B cell (primary cell): ENCODE measurements at regions not wholly inside any gene's neighbourhood (a gene's known extent, or its start where the extent isn't known, plus 50 kb on each side); places are given as distances from the start of the nearest gene placed in this dataset.

ENCODE experiments used
- ATAC-seq: fragments of 200-7000 bp; cut with Tn5 transposase; one replicate; pipeline ENCODE4 v1.10.0; 2021; ENCODE audit warnings: low read depth, mild to moderate bottlenecking, moderate number of reproducible peaks, moderate library complexity
- CTCF ChIA-PET: fragments of 350-600 bp; sonication (Branson Sonifier 250); formaldehyde crosslinking; loops from one replicate; lab custom pipeline; 2021; ENCODE audit warnings: antibody characterized with exemption, inconsistent platforms; lab: Charles Lee
- POLR2A ChIA-PET: fragments of 350-600 bp; sonication (Branson Sonifier 250); formaldehyde crosslinking; loops from one replicate; lab custom pipeline; 2021; ENCODE audit warnings: antibody characterized with exemption; lab: Charles Lee
- DNase-seq: peaks from one replicate; pipeline ENCODE4 v3.0.0; 2013
- H2AFZ ChIP-seq: 2 replicates; pipeline ENCODE4 v1.6.1; 2012; ENCODE audit warnings: mild to moderate bottlenecking, low read depth, low read length; ENCODE audit not compliant: insufficient read depth, poor library complexity, severe bottlenecking
- H3K27ac ChIP-seq, 2 donors: 1 replicate in 1 of 2; 2 replicates in 1 of 2; pipeline ENCODE4 v1.5.1; 2012 to 2013; ENCODE audit warnings: low read length in 2 of 2, mild to moderate bottlenecking in 2 of 2, moderate library complexity in 1 of 2
- H3K27me3 ChIP-seq, 4 experiments: fragments of 200-600 bp in 1 of 4; sonication (generic) in 1 of 4; replicated peaks in 1 of 4; 1 replicate in 2 of 4; 2 replicates in 2 of 4; pipeline versions ENCODE4 v1.6.1 to v1.7.0; 2013 to 2016; ENCODE audit warnings: low read length in 3 of 4, mild to moderate bottlenecking in 2 of 4, mixed read lengths in 1 of 4, moderate library complexity in 1 of 4; ENCODE audit not compliant: insufficient read depth in 4 of 4, control insufficient read depth in 3 of 4; ENCODE audit errors: control extremely low read depth in 1 of 4
- H3K36me3 ChIP-seq, 2 experiments: replicated peaks in 1 of 2; 1 replicate in 1 of 2; 2 replicates in 1 of 2; pipeline versions ENCODE4 v1.6.1 to v1.7.1; 2013; ENCODE audit warnings: low read length in 1 of 2; ENCODE audit not compliant: insufficient read depth in 2 of 2, control insufficient read depth in 1 of 2; ENCODE audit errors: control extremely low read depth in 1 of 2, extremely low read depth in 1 of 2
- H3K4me1 ChIP-seq, 2 donors: fragments of 200-600 bp in 1 of 2; sonication (generic) in 1 of 2; 1 replicate in 1 of 2; 2 replicates in 1 of 2; pipeline versions ENCODE4 v1.5.1 to v1.6.1; 2013 to 2017; ENCODE audit warnings: low read length in 2 of 2; ENCODE audit not compliant: control insufficient read depth in 2 of 2, insufficient read depth in 2 of 2
- H3K4me2 ChIP-seq: replicated peaks from 2 replicates; pipeline ENCODE3; 2012; ENCODE audit warnings: mild to moderate bottlenecking, low read depth, low read length; ENCODE audit not compliant: poor library complexity, severe bottlenecking
- H3K4me3 ChIP-seq, 5 experiments: fragments of 200-600 bp in 1 of 5; sonication (generic) in 1 of 5; 1 replicate in 3 of 5; 2 replicates in 2 of 5; pipeline versions ENCODE4 v1.5.1 to v1.7.0; 2011 to 2016; ENCODE audit warnings: low read length in 4 of 5, mild to moderate bottlenecking in 4 of 5, low read depth in 2 of 5, control low read depth in 1 of 5, moderate library complexity in 1 of 5; ENCODE audit not compliant: insufficient read depth in 1 of 5; ENCODE audit errors: control extremely low read depth in 1 of 5, extremely low read depth in 1 of 5
- H3K79me2 ChIP-seq: fragments of 200-600 bp; sonication (generic); one replicate; pipeline ENCODE4 v1.6.0; 2016; ENCODE audit warnings: low read length; ENCODE audit not compliant: control insufficient read depth, insufficient read depth
- H3K9ac ChIP-seq: fragments of 200-600 bp; sonication (generic); 2 replicates; pipeline ENCODE4 v1.6.1; 2017; ENCODE audit warnings: mild to moderate bottlenecking, low read length, moderate library complexity
- H3K9me3 ChIP-seq, 3 donors: one replicate each; pipeline versions ENCODE4 v1.6.1 to v1.7.1; 2013; ENCODE audit warnings: low read length in 2 of 3; ENCODE audit not compliant: control insufficient read depth in 2 of 3, insufficient read depth in 1 of 3; ENCODE audit errors: control extremely low read depth in 1 of 3
- H4K20me1 ChIP-seq: 2 replicates; pipeline ENCODE4 v1.6.0; 2012; ENCODE audit warnings: mild to moderate bottlenecking, low read length; ENCODE audit not compliant: insufficient read depth, control insufficient read depth, poor library complexity, severe bottlenecking
- H3K27ac Mint-ChIP-seq: one replicate; pipeline ENCODE4 v1.8.0; 2021; ENCODE audit warnings: mixed read lengths
- H3K27me3 Mint-ChIP-seq: one replicate; pipeline ENCODE4 v1.8.0; 2021; ENCODE audit warnings: mixed read lengths
- H3K4me1 Mint-ChIP-seq: one replicate; pipeline ENCODE4 v1.8.0; 2021; ENCODE audit warnings: mixed read lengths
- H3K4me3 Mint-ChIP-seq: one replicate; pipeline ENCODE4 v1.8.0; 2021; ENCODE audit warnings: mixed read lengths
- H3K9me3 Mint-ChIP-seq: one replicate; pipeline ENCODE4 v1.8.0; 2022; ENCODE audit warnings: mixed read lengths; ENCODE audit not compliant: insufficient read depth
- CTCF ChIP-seq: fragments of 200-600 bp; IDR thresholded peaks from one replicate; pipeline ENCODE4 v1.8.0; 2022; ENCODE audit warnings: antibody characterized with exemption, mild to moderate bottlenecking
- EZH2 ChIP-seq: IDR thresholded peaks from 2 replicates; pipeline ENCODE4 v1.6.1; 2012; ENCODE audit warnings: borderline replicate concordance, low read depth, mild to moderate bottlenecking, moderate library complexity, low read length; ENCODE audit not compliant: insufficient read depth, poor library complexity, severe bottlenecking
- WGBS: methylation state at CpG from one replicate; pipeline ENCODE4 v1.1.5; 2013; ENCODE audit warnings: missing lambda C conversion rate; ENCODE audit not compliant: insufficient coverage; 5-methylcytosine and 5-hydroxymethylcytosine counted together
- intact Hi-C: fragments of 100-400 bp; cut with micrococcal nuclease; formaldehyde crosslinking; loops from one replicate; pipeline ENCODE4 v1.10.0; 2022

- no peaks in the 10 kb centered on the region for H3K27me3 Mint-ChIP-seq
- no peak overlapping the region for H2AFZ ChIP-seq
- DNase-seq (no peak), ATAC-seq (no peak)
- no peaks in the 10 kb centered on the region for H3K36me3 ChIP-seq
- no peak for TF ChIP-seq EZH2
- TF ChIP-seq CTCF = no peak
- H3K4me1 Mint-ChIP-seq = no peaks in the 10 kb centered on the region
- no peak overlapping the region for H3K4me3 Mint-ChIP-seq
- no peak overlapping the region for H3K27ac ChIP-seq
- 83% methylated on average over 6 of the region's 7 CpGs for WGBS
- no peak overlapping the region for H3K27ac Mint-ChIP-seq
- H4K20me1 ChIP-seq = no peaks in the 10 kb centered on the region
- H3K9ac ChIP-seq = no peak overlapping the region
- no peaks in the 10 kb centered on the region for H3K27me3 ChIP-seq
- no peaks in the 10 kb centered on the region for H3K79me2 ChIP-seq
- ChIA-PET CTCF (no interaction called here), POLR2A (no interaction called here)
- peaks cover 0 to 6% (median 0%) of the 10 kb centered on the region in 3 donors for H3K9me3 ChIP-seq
- no peak overlapping the region for H3K4me3 ChIP-seq
- intact Hi-C loops = no loop called here
- no peaks in the 10 kb centered on the region for H3K9me3 Mint-ChIP-seq
- H3K4me1 ChIP-seq = no peaks in the 10 kb centered on the region
- H3K4me2 ChIP-seq = no peak overlapping the region
Observed at GRCh38 chr12:105983622-105984320, 155.0 kb downstream of the NUAK1 start.

GRCh38 chr12:105985383-105985782 lies 153.4 kb downstream of the NUAK1 start:
- Histone ChIP-seq H3K79me2 (no peaks in the 10 kb centered on the region), H3K4me2 (no peak overlapping the region), H2AFZ (no peak overlapping the region), H3K4me1 (no peaks in the 10 kb centered on the region), H3K4me3 (no peak overlapping the region), H3K9ac (no peak overlapping the region), H3K27me3 (no peaks in the 10 kb centered on the region), H3K27ac (no peak overlapping the region), H3K36me3 (no peaks in the 10 kb centered on the region), H3K9me3 (peaks cover 0 to 6% (median 0%) of the 10 kb centered on the region in 3 donors), H4K20me1 (no peaks in the 10 kb centered on the region)
- Mint-ChIP-seq H3K9me3 (peaks cover 4% of the 10 kb centered on the region), H3K4me3 (no peak overlapping the region), H3K27me3 (peaks cover 5% of the 10 kb centered on the region), H3K27ac (no peak overlapping the region), H3K4me1 (no peaks in the 10 kb centered on the region)
- POLR2A ChIA-PET = no interaction called here
- CTCF ChIA-PET = no interaction called here
- no CpG with 5 or more reads among the region's 2 CpGs for WGBS
- no peak for TF ChIP-seq EZH2
- TF ChIP-seq CTCF = no peak
- intact Hi-C loops = no loop called here
- ATAC-seq = no peak
- DNase-seq = no peak
